ENCODE measurements at regions not wholly inside any gene's neighbourhood (a gene's known extent, or its start where the extent isn't known, plus 50 kb on each side); places are given as distances from the start of the nearest gene placed in this dataset.
A peak's percentile ranks its signal among the peaks of the same experiment; 100 is the strongest.

- no peak for DNase-seq (ENCODE audit: low read depth, low spot score)
- no peak overlapping the region for H3K4me3 ChIP-seq (ENCODE audit: low read depth, low read length)
- in situ Hi-C loops (cut with HindIII; ENCODE audit: low sequenced_read_pairs), result no loop called here
- peak; percentile 10 for TF ChIP-seq CTCF (IDR thresholded peaks at IDR 0.05; ENCODE audit: low read depth, low read length)
Observed at GRCh38 chr2:117470311-117471095, 344.0 kb upstream of the DDX18 start.

DNA sequence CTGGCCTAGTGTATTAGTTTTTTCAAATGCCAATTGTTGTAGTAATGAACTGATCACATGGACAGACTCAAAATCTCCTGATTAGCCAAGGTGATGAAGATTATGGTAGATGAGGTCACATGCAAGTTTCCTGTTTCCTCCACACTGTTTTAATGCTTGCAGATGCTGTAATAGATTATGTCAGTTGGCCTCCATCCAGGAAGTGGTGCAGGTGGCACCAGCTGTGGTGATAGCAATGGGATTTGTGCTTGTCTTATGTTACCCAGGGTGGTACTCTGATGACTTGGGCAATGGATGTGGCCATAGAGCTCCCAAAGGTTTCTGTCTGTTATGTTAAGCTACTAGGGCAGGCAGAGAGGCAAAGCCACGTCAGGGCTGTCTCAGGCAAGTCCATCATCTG, 332.9 kb upstream of the DDX18 start:
- no peak overlapping the region for H3K4me3 ChIP-seq (ENCODE audit: low read depth, low read length)
- DNase-seq (ENCODE audit: low read depth, low spot score), result no peak
- TF ChIP-seq CTCF (IDR thresholded peaks at IDR 0.05; ENCODE audit: low read depth, low read length), result no peak
- in situ Hi-C loops (cut with HindIII; ENCODE audit: low sequenced_read_pairs), result no loop called here

DNA sequence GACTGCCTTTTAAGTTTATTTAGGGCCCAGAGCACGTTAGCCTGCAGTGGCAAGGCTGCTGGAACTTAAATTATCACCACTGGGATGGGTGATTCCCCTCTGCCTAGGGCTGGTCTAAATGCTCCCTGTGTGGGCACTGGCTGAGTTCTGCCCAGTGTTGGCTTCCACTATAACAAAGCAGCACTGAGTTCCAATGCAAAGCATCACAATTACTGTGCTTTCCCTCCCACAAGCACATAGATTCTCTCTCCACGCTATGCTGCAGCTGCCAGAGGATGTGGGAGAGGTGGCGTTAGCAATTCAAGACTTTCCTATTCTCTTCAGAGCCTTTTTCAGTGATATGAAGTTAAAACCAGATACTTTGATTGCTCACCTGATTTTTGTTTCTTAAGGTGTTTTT, 328.9 kb upstream of the DDX18 start:
- in situ Hi-C loops (cut with HindIII; ENCODE audit: low sequenced_read_pairs), result no loop called here
- TF ChIP-seq CTCF (IDR thresholded peaks at IDR 0.05; ENCODE audit: low read depth, low read length), result no peak

GRCh38 chr2:117486081-117486480, 328.4 kb upstream of the DDX18 start:
- no peak for TF ChIP-seq CTCF (IDR thresholded peaks at IDR 0.05; ENCODE audit: low read depth, low read length)

More for the DNA sequence above, 328.9 kb upstream of the DDX18 start:
- no peak overlapping the region for H3K4me3 ChIP-seq (ENCODE audit: low read depth, low read length)
- DNase-seq (ENCODE audit: low read depth, low spot score), result no peak

DNA sequence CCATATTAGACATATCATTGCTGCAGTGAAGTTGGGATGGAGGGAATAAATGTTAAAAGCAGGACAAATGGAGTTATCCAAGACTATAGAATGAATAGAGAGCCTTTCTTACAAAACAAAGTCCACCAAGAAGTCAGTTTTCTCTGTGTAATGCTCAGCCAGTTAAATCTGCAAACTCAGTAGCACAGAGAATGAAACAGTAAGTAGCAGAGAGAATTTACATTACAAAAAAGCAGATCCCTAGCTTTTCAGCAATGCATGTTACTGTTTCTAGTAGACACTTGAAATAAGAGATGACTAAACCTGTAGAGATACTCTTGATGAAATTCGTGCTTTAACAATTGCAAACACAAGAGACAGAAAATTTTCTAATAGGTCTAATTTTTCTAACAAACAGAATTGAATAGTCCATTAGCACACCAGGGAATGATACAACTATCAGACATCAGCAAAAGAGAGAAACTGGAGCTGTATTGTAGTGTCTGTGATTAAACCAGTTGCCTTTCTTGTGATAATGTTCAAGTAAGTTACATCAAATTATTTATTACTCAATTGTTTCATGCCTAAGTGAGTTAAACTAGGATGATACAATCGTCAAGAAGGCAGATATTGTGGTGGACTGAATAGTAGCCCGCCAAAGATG, 322.2 kb upstream of the DDX18 start:
- no peak overlapping the region for H3K4me3 ChIP-seq (ENCODE audit: low read depth, low read length)
- in situ Hi-C loops (cut with HindIII; ENCODE audit: low sequenced_read_pairs), result no loop called here
- TF ChIP-seq CTCF (IDR thresholded peaks at IDR 0.05; ENCODE audit: low read depth, low read length), result no peak

More at GRCh38 chr2:117486081-117486480, 328.4 kb upstream of the DDX18 start:
- DNase-seq (ENCODE audit: low read depth, low spot score), result no peak
- H3K4me3 ChIP-seq (ENCODE audit: low read depth, low read length), result no peak overlapping the region
- in situ Hi-C loops (cut with HindIII; ENCODE audit: low sequenced_read_pairs), result no loop called here

GRCh38 chr2:117500721-117501120, 313.8 kb upstream of the DDX18 start:
- in situ Hi-C loops (cut with HindIII; ENCODE audit: low sequenced_read_pairs), result no loop called here
- DNase-seq (ENCODE audit: low read depth, low spot score), result no peak
- no peak for TF ChIP-seq CTCF (IDR thresholded peaks at IDR 0.05; ENCODE audit: low read depth, low read length)
- H3K4me3 ChIP-seq (ENCODE audit: low read depth, low read length), result no peak overlapping the region

More for the DNA sequence above, 322.2 kb upstream of the DDX18 start:
- DNase-seq (ENCODE audit: low read depth, low spot score), result no peak
